Activated B cell treated with CpG ODN at 0.5 μM for 24 hours (primary cell): ENCODE measurements at regions not wholly inside any gene's neighbourhood (a gene's known extent, or its start where the extent isn't known, plus 50 kb on each side); places are given as distances from the start of the nearest gene placed in this dataset.

Experiments used
- ATAC-seq: fragments of 200-7000 bp; cut with Tn5 transposase; one replicate; pipeline ENCODE4 v1.10.0; 2021; ENCODE audit warnings: low read depth, mild to moderate bottlenecking, moderate library complexity
- CTCF ChIA-PET: fragments of 350-600 bp; sonication (Branson Sonifier 250); formaldehyde crosslinking; loops from one replicate; lab custom pipeline; 2021; ENCODE audit warnings: antibody characterized with exemption; lab: Charles Lee
- POLR2A ChIA-PET: fragments of 350-600 bp; sonication (Branson Sonifier 250); formaldehyde crosslinking; loops from one replicate; lab custom pipeline; 2021; ENCODE audit warnings: antibody characterized with exemption; lab: Charles Lee
- DNase-seq: peaks from one replicate; pipeline ENCODE4 v3.0.0; 2022
- H3K27ac Mint-ChIP-seq: one replicate; pipeline ENCODE4 v1.8.0; 2020; ENCODE audit warnings: mixed read lengths
- H3K27me3 Mint-ChIP-seq: one replicate; pipeline ENCODE4 v1.8.0; 2021; ENCODE audit warnings: mixed read lengths
- H3K36me3 Mint-ChIP-seq: one replicate; pipeline ENCODE4 v1.8.0; 2021; ENCODE audit warnings: low read depth, mixed read lengths
- H3K4me1 Mint-ChIP-seq: one replicate; pipeline ENCODE4 v1.8.0; 2021; ENCODE audit warnings: mixed read lengths
- H3K4me3 Mint-ChIP-seq: one replicate; pipeline ENCODE4 v1.8.0; 2020; ENCODE audit warnings: mild to moderate bottlenecking, mixed read lengths
- H3K9me3 Mint-ChIP-seq: one replicate; pipeline ENCODE4 v1.8.0; 2020; ENCODE audit warnings: mixed read lengths
- intact Hi-C: fragments of 100-400 bp; cut with micrococcal nuclease; formaldehyde crosslinking; loops from one replicate; pipeline ENCODE4 v1.15.1; 2024
- TF ChIP-seq, protein P1 (sequence below): fragments of 200-600 bp; IDR thresholded peaks from one replicate; pipeline ENCODE4 v1.8.0; 2022; ENCODE audit warnings: antibody characterized with exemption, mild to moderate bottlenecking

DNA sequence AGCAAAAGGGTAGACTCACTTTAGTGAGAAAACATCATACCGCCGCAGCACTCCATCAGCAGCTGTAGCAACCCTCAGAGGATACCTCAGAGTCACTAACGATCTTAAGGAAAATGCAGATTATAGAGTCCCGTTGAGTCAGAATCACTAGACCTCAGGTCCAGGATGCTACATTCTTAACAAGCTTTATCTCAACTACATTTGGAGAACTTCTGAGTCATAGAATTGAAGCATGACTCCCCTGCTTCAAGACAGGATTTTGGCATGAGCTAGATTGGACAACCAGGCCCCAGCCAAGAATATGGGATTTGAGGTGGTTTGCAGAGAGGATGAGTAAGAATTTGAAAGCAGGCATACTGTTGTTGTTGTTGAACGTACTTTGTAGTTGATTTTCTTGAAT is 118.9 kb upstream of the UBL3 start:
- POLR2A ChIA-PET, result no interaction called here
- H3K36me3 Mint-ChIP-seq, result no peaks in the 10 kb centered on the region

DNA sequence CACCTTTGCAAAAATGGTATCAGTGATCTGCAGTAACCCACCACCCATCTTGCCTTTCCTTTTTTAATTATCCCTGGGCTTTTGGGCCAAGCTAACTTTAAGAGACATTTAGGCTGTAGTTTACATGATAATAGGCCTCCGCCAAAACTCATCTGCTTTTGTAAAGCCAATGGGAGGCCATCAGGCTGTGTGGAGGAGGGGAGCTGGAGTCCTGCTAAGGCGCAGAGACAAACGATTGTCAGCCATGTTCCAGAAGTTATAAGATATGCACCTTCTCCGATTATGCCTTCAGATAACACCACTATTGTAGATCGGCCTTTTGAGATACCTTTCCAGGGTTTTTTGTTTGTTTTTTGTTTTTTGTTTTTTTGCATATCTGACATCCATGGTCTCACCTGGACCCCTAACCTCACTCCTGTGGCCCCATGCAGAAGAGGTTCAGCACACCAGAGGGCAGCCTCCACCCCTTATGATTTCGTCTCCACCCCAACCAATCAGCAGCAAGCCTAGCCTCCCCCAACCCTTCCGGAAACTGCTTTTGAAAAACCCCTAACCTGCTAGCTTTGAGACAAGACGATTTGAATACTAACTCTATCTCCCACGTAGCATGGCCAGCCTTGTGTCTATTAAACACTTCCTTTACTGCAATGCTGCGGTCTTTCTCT is 113.9 kb upstream of the UBL3 start:
- POLR2A ChIA-PET, result no interaction called here
- intact Hi-C loops, result no loop called here
- CTCF ChIA-PET, result no interaction called here
- Mint-ChIP-seq H3K4me1 (no peaks in the 10 kb centered on the region), H3K9me3 (peaks cover 11% of the 10 kb centered on the region), H3K27me3 (peaks cover 4% of the 10 kb centered on the region), H3K36me3 (no peaks in the 10 kb centered on the region), H3K27ac (no peak overlapping the region), H3K4me3 (no peak overlapping the region)
- DNase-seq (no peak), ATAC-seq (no peak)
- TF ChIP-seq, protein P1, sequence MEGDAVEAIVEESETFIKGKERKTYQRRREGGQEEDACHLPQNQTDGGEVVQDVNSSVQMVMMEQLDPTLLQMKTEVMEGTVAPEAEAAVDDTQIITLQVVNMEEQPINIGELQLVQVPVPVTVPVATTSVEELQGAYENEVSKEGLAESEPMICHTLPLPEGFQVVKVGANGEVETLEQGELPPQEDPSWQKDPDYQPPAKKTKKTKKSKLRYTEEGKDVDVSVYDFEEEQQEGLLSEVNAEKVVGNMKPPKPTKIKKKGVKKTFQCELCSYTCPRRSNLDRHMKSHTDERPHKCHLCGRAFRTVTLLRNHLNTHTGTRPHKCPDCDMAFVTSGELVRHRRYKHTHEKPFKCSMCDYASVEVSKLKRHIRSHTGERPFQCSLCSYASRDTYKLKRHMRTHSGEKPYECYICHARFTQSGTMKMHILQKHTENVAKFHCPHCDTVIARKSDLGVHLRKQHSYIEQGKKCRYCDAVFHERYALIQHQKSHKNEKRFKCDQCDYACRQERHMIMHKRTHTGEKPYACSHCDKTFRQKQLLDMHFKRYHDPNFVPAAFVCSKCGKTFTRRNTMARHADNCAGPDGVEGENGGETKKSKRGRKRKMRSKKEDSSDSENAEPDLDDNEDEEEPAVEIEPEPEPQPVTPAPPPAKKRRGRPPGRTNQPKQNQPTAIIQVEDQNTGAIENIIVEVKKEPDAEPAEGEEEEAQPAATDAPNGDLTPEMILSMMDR, result no peak

More for the DNA sequence above, 118.9 kb upstream of the UBL3 start:
- H3K4me1 Mint-ChIP-seq, result no peaks in the 10 kb centered on the region
- CTCF ChIA-PET, result no interaction called here
- TF ChIP-seq, protein P1, result no peak
- ATAC-seq, result no peak
- DNase-seq, result no peak
- peaks cover 8% of the 10 kb centered on the region for H3K27me3 Mint-ChIP-seq
- H3K27ac Mint-ChIP-seq, result no peak overlapping the region
- peaks cover 11% of the 10 kb centered on the region for H3K9me3 Mint-ChIP-seq
- no peak overlapping the region for H3K4me3 Mint-ChIP-seq
- intact Hi-C loops, result no loop called here

DNA sequence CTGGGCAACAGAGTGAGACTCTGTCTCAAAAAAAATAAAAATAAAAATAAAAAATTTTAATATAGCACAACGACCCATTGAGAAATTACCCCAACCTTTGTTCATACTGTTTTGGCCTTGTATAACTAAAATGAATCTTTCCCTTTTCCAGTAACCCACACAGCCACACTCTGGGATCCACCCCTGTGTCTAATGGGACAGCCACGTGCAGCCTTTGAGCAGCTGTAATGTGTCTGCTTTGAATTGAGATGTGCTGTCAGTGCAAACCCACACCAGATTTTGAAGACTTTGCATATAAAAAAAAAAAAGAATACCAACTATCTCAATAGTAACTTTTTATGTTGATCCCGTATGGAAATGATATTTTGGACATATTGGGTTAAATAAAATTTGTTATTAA is 112.7 kb upstream of the UBL3 start:
- no peak for DNase-seq
- Mint-ChIP-seq H3K9me3 (peaks cover 8% of the 10 kb centered on the region), H3K27ac (no peak overlapping the region), H3K4me1 (no peaks in the 10 kb centered on the region), H3K36me3 (no peaks in the 10 kb centered on the region), H3K27me3 (peaks cover 4% of the 10 kb centered on the region), H3K4me3 (no peak overlapping the region)
- TF ChIP-seq, protein P1, result no peak
- no peak for ATAC-seq
- ChIA-PET POLR2A (no interaction called here), CTCF (no interaction called here)
- intact Hi-C loops, result no loop called here

DNA sequence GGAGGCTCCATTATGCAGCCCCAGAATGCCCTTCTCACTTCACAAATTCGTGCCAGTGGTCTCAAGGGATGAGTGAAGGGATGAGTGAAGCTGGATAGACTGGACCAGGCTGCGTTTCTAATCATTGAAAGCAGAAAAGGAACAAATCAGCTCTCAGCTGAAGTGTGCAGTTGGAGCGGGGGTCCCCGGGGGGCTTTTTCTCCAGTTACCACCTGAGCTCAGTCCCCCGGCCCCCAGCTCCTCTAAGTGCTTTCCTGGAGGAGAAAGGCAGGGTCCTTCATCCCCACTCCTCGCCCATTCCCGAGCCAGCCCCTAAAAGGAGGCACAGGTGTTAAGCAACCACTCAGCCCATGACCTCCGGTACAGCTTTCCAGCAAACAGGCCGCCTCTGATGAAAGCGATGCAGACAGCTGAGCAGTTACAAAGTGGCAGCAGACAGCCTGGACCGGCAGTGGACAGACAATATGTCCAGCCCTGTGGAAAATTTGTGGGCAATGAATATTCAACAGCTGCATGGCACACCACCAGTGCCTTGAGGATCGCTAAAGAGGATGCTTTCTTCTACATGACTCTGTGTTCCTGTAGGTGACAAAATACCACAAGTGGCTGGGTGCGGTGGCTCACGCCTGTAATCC is 110.7 kb upstream of the UBL3 start:
- peaks cover 4% of the 10 kb centered on the region for H3K27me3 Mint-ChIP-seq
- ATAC-seq, result no peak
- TF ChIP-seq, protein P1, result no peak
- no peak for DNase-seq
- intact Hi-C loops, result no loop called here
- ChIA-PET CTCF (no interaction called here), POLR2A (no interaction called here)
- no peak overlapping the region for H3K27ac Mint-ChIP-seq
- H3K4me1 Mint-ChIP-seq, result no peaks in the 10 kb centered on the region
- no peak overlapping the region for H3K4me3 Mint-ChIP-seq
- H3K36me3 Mint-ChIP-seq, result no peaks in the 10 kb centered on the region
- H3K9me3 Mint-ChIP-seq, result no peaks in the 10 kb centered on the region

DNA sequence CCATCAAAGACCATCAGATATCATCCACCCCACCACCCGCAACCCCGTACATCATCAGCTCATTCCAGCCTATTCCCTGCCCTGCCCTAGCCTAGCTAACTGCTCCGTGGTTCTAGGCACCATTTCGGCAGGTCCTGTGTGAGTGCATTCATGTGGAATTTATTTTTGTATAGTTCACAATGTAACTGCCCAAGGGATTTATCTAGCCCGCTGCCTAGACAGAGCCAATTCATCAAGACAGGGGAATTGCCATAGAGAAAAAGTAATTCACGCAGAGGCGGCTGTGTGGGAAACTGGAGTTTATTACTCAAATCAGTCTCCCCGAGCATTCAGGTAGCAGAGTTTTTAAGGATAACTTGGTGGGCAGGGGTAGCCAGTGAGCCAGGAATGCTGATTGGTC is 109.2 kb upstream of the UBL3 start:
- H3K27me3 Mint-ChIP-seq, result peaks cover 5% of the 10 kb centered on the region
- DNase-seq, result no peak
- H3K9me3 Mint-ChIP-seq, result no peaks in the 10 kb centered on the region
- H3K4me1 Mint-ChIP-seq, result peaks cover under 1% of the 10 kb centered on the region
- POLR2A ChIA-PET, result no interaction called here
- no peak overlapping the region for H3K4me3 Mint-ChIP-seq
- H3K36me3 Mint-ChIP-seq, result no peaks in the 10 kb centered on the region
- no peak for ATAC-seq
- intact Hi-C loops, result no loop called here
- CTCF ChIA-PET, result interaction anchor here (0.5 kb wide), 1 partner anchor 116 kb away, joined by 3 read pairs; no protein-coding TSS in a partner anchor
- TF ChIP-seq, protein P1, result no peak
- no peak overlapping the region for H3K27ac Mint-ChIP-seq
